GM12874 (cell line): ENCODE measurements at regions not wholly inside any gene's neighbourhood (a gene's known extent, or its start where the extent isn't known, plus 50 kb on each side); places are given as distances from the start of the nearest gene placed in this dataset.

ENCODE experiments used
- TF ChIP-seq, protein P1 (sequence below): IDR thresholded peaks from 2 replicates; pipeline ENCODE4 v1.5.1; 2011; ENCODE audit warnings: low read depth, mild to moderate bottlenecking, control low read depth, low read length, moderate library complexity; ENCODE audit not compliant: insufficient read depth

DNA sequence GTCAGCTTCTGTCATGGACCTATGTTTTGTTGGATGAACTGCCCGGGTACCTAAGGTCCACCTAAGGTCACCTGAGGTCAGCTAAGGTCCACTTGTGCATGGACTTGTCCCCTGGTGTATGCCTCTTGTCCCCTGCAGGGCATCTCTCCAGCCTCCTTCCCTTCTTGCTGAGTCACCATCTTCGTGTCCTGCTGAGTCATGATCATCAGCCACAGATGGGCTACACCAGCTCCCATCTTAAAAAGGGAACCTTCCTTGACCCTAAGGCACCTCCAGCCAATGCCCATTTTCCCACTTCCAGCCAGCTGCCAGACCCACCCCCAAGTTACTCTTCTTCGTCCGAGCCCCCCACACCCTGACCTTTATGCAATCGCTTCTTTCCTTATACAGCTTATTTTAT is 544.9 kb downstream of the TBC1D22A start:
- TF ChIP-seq, protein P1, sequence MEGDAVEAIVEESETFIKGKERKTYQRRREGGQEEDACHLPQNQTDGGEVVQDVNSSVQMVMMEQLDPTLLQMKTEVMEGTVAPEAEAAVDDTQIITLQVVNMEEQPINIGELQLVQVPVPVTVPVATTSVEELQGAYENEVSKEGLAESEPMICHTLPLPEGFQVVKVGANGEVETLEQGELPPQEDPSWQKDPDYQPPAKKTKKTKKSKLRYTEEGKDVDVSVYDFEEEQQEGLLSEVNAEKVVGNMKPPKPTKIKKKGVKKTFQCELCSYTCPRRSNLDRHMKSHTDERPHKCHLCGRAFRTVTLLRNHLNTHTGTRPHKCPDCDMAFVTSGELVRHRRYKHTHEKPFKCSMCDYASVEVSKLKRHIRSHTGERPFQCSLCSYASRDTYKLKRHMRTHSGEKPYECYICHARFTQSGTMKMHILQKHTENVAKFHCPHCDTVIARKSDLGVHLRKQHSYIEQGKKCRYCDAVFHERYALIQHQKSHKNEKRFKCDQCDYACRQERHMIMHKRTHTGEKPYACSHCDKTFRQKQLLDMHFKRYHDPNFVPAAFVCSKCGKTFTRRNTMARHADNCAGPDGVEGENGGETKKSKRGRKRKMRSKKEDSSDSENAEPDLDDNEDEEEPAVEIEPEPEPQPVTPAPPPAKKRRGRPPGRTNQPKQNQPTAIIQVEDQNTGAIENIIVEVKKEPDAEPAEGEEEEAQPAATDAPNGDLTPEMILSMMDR, result no peak

- TF ChIP-seq, protein P1, result no peak
Measured at GRCh38 chr22:47304854-47305253, 542.4 kb downstream of the TBC1D22A start.

- TF ChIP-seq, protein P1, result no peak
Measured at GRCh38 chr22:47304191-47304831, 541.9 kb downstream of the TBC1D22A start.

GRCh38 chr22:47303161-47303890 is 540.9 kb downstream of the TBC1D22A start:
- TF ChIP-seq, protein P1, result no peak

GRCh38 chr22:47301820-47302475 is 539.5 kb downstream of the TBC1D22A start:
- TF ChIP-seq, protein P1, result no peak

DNA sequence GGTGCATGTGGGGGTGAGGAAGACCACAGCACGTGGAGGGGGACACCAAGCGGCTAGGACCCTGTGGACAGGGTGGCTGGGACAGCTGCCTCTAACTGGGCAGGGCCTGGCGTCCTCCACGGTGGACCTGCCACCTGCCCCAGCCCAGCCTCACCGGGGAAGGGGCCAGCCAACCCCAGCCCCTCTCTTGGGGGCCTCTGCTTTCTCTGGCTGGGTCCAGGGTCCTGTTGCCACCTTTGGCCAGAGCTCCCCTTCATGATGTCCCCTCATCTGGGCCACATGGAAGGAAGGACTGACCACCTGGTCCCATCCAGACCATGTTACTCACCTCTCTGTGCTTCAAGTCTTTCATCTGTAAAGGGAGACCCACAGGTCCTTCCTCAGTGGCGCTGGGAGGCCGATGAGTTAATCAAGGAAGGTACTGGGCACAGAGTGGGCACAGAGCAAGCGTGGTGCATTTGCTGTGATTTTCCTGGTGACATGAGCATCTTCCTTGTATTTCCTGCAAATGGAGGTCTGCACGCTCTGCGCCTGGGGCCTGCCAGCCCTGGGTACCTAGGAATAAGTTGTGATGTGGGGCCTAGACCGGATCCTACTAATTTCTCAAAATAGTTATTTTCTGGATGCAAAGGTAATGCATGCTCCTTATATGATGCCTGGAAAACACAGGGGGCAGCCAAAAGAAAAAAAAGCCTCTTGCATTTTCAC is 538.4 kb downstream of the TBC1D22A start:
- TF ChIP-seq, protein P1, result no peak
